ELF-1 (cell line): ENCODE measurements at regions not wholly inside any gene's neighbourhood (a gene's known extent, or its start where the extent isn't known, plus 50 kb on each side); places are given as distances from the start of the nearest gene placed in this dataset.

Experiments used
- DNase-seq: peaks from one replicate; pipeline ENCODE4 v3.0.0-alpha.2; 2016; ENCODE audit warnings: low read depth, low spot score

DNA sequence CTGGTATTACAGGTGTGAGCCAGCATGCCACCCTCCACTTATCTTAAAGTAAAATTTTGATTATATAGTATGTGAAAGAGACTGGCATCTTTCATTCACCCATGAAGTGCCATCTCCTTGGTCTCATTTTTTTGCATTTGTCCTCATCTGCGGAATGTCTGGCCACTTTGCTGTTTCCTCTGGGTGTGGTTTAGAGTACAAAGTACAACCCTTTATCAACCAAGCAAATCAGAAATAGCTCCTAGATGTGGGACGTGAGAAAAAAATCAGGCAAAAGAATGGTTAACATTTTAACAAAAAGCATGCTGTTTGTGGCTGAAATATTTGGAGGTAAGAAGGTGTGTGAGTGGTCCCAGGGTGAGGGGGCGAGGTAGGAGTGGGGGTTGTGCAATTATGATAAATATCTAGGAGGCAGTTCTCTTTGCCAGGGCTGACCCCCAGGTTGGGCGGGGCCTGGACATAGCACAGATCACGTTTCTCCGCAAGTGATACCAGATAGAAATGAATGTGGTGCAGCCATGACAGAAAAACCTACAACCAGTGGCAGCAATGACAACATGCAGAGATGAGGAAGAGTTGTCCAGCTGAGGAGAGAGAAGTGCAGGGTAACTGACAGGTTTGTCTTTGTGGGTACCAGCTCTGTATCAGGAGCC lies 115.8 kb upstream of the SERTAD2 start:
- no peak for DNase-seq

GRCh38 chr2:64770137-64770780 lies 116.5 kb upstream of the SERTAD2 start:
- DNase-seq = no peak

- DNase-seq = peak; percentile 24
Measured at GRCh38 chr2:64770781-64771334, 117.1 kb upstream of the SERTAD2 start.

GRCh38 chr2:64771737-64772136 lies 118.0 kb upstream of the SERTAD2 start:
- no peak for DNase-seq

DNA sequence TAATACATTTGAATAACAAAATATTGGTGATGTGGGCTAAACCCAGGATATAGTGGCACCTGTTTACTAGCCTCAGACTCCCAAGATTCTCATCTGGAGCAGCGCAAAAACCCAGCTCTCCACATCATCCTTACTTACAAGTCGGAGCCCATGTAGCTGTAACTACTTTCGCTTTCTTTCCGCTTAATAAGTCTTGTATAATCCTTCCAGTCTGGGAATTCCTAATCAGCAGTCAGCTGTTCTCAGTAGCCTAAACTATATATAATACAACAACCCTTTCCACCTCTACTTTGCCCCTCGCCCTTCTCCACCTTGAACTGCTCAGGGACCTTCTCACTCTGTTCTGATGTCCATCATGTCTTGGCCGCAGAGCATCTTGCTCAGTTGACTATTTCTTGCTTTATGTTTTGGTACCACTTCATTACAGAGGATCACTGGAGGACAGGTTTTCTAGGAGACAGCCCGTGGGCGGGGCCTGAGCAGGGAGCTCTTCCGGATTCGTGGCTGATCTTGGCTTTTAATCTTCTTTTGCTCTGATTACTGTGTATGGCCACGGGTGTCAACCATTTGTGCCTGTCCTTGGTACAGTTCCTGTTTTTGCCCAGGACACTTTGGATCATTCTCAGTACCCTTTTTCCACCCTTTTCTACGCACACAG lies 119.9 kb upstream of the SERTAD2 start:
- no peak for DNase-seq

DNA sequence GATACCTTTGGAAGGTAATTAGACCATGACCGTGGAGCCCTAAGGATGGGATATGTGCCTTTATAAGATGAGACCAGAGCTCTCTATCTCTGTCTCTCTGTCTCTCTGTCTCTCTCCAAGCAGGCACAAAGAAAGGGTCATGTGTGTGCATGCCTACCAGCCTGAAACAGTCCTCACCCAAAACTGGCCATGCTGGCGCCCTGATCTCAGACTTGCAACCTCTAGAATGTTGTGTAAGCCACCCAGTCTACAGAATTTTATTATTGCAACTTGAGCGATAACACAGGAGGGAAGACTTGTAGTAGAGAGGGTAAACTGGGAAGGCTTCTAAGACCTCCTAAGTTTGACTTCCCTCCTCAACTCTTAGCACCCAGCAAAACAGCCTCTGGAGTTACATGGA lies 124.1 kb upstream of the SERTAD2 start:
- DNase-seq = no peak

- no peak for DNase-seq
Measured at GRCh38 chr2:64779117-64779690, 125.5 kb upstream of the SERTAD2 start.

GRCh38 chr2:64780041-64780440 lies 126.3 kb upstream of the SERTAD2 start:
- DNase-seq = no peak

DNA sequence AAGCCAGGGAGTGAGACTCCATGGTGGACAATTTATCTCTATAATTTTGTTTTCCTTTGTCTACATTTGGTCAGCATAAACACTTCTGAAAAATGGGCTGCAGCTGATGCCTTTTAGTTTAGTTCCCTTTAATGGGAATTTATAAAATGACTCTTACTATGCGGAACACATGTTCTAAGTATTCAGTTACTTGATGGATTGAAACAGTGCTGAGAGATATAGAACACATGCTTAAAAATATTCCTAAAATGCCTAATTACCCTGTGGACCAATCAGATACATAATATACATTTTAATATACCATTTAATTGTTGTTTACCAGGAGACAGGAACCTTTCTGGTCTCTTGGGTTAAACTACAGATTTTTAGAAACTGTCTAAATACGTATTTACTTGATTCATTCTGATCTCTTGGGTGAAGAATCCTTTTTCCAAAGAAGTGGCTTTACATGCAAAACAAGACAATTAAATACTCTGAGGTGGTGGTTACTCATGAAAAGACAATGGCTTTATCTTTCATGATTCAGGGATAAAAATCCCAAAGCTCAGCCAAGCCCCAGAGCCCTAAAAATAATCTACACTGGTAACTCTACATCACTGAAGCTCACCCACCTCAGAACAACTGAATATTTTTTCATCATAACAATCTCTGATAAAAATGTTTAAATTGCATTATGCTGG lies 128.1 kb upstream of the SERTAD2 start:
- DNase-seq = no peak

- DNase-seq = peak; percentile 66
Measured at GRCh38 chr2:64784168-64785061, 130.7 kb upstream of the SERTAD2 start.

GRCh38 chr2:64785245-64785644 lies 131.5 kb upstream of the SERTAD2 start:
- no peak for DNase-seq

- no peak for DNase-seq
Measured at GRCh38 chr2:64786343-64787018, 132.8 kb upstream of the SERTAD2 start.

- no peak for DNase-seq
Measured at GRCh38 chr2:64787019-64787365, 133.3 kb upstream of the SERTAD2 start.

GRCh38 chr2:64787698-64788097 lies 134.0 kb upstream of the SERTAD2 start:
- DNase-seq = no peak

- peak; percentile 60 for DNase-seq
Measured at GRCh38 chr2:64789466-64790320, 136.0 kb upstream of the SERTAD2 start.

DNA sequence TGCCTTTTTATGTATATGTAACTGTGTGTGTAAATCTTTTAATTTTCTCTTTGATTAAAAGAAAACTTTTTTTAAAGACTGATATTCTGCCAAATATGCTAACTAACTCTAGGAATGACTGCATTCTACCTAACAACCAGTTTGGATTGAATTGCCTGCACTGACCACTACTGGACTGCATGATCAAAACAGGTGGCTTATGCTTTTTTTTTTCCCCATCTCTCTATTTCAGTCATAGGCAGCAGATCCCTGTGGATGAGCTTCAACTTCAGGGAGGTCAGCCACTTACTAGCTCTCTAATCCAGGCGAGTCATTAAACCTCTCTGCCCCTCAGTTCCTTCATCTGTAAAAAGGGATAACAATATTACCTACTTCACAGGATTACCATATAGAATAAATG lies 138.6 kb upstream of the SERTAD2 start:
- no peak for DNase-seq

DNA sequence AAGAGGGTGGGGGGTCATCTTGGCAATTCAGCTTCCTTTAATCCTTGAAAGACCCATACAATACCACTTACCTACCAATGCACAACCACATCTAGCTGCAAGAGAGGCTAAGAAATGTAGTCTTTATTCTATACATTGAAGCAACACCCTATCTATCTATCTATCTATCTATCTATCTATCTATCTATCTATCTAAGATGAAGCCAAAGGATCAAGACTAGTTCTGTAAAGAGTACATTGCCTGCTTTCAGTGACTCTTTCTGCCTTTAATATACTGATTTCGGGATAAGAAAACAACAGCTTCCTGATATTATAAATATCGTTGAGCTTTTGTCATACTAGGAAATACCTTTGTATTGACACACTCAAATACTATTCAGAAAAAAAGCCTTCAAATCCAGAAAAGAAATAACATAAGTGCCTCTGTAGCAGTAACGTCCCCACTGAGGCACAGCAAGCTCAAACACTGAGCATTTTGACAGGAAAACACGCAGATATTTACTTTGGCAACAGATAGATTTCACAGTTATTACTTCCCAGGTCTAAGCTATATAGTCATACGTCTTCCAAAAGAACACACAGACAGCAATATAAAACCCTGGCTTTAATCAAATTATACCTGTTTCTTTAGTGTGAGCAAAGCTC lies 139.4 kb upstream of the SERTAD2 start:
- DNase-seq = no peak

- no peak for DNase-seq
Measured at GRCh38 chr2:64793701-64794100, 140.0 kb upstream of the SERTAD2 start.
